HUES64 (cell line): ENCODE measurements at regions not wholly inside any gene's neighbourhood (a gene's known extent, or its start where the extent isn't known, plus 50 kb on each side); places are given as distances from the start of the nearest gene placed in this dataset.

ENCODE experiments used
- H3K27ac ChIP-seq: 2 replicates; pipeline ENCODE4 v1.7.0; 2013; ENCODE audit warnings: low read depth, low read length, inconsistent platforms
- H3K27me3 ChIP-seq: 2 replicates; pipeline ENCODE4 v1.6.1; 2013; ENCODE audit warnings: mild to moderate bottlenecking, low read length; ENCODE audit not compliant: insufficient read depth
- H3K36me3 ChIP-seq: 2 replicates; pipeline ENCODE4 v1.6.1; 2013; ENCODE audit warnings: mild to moderate bottlenecking, low read length; ENCODE audit not compliant: insufficient read depth
- H3K4me1 ChIP-seq: 2 replicates; pipeline ENCODE4 v1.6.1; 2013; ENCODE audit warnings: mild to moderate bottlenecking, low read length, moderate library complexity; ENCODE audit not compliant: insufficient read depth
- H3K4me3 ChIP-seq: 2 replicates; pipeline ENCODE4 v1.5.1; 2013; ENCODE audit warnings: mild to moderate bottlenecking, low read length, moderate library complexity
- H3K9ac ChIP-seq: 2 replicates; pipeline ENCODE4 v1.6.1; 2013; ENCODE audit warnings: mild to moderate bottlenecking, low read depth, low read length
- H3K9me3 ChIP-seq: 2 replicates; pipeline ENCODE4 v1.6.1; 2013; ENCODE audit warnings: low read depth, low read length; ENCODE audit not compliant: insufficient read depth
- WGBS: fragments of 150-250, 120-280 bp; methylation state at CpG from one replicate; pipeline ENCODE4 v1.1.7; 2013; ENCODE audit warnings: missing lambda C conversion rate; 5-methylcytosine and 5-hydroxymethylcytosine counted together

DNA sequence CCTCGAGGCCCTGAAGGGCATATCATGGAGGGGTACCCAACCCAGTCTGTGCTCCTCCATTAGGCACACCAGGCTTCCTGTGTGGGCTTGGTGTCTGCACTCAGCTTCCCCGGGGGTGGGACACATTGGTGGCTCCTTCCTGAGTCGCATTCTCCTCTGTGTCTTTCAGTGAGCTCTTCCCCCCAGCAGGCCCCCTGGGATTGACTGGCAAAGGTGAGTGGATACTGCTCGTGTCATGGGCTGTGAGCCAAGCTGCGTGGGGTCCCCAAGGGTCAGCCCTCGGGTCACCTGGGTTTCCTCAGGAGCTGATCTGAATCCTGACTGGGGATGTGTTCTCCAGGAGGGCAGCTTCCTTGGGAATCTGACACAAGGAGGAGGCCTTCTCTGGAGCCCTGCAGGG, 231.0 kb downstream of the SNRPN start:
- H3K4me1 ChIP-seq, result no peaks in the 10 kb centered on the region
- no peaks in the 10 kb centered on the region for H3K36me3 ChIP-seq
- H3K27ac ChIP-seq, result no peak overlapping the region
- no peaks in the 10 kb centered on the region for H3K27me3 ChIP-seq
- 84% methylated on average over 6 of the region's 6 CpGs for WGBS
- H3K9me3 ChIP-seq, result peaks cover 68% of the 10 kb centered on the region
- H3K4me3 ChIP-seq, result no peak overlapping the region
- no peak overlapping the region for H3K9ac ChIP-seq

DNA sequence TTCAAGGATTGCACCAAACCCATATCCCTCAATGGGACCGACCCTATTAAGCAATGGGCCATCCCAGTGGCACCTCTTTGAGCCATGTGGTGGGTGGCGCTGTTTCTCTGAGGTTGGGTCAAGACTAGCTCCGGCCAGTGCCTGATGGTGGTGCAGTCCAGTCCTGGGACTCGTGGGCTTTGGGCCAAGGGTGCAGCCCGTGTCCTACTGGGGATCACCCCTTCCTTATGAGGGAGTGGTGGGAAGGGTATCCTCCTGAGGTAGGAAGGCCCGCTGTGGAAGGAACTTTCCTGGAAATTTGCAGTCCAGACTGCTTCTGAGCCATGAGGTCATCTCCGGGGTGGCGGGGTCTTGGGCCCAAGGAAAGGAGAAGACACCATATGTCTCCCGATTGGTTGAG, 231.6 kb downstream of the SNRPN start:
- Histone ChIP-seq H3K9me3 (peaks cover 69% of the 10 kb centered on the region), H3K4me3 (no peak overlapping the region), H3K27ac (no peak overlapping the region), H3K27me3 (no peaks in the 10 kb centered on the region), H3K4me1 (no peaks in the 10 kb centered on the region), H3K36me3 (no peaks in the 10 kb centered on the region), H3K9ac (no peak overlapping the region)
- 89% methylated on average over 9 of the region's 9 CpGs for WGBS

DNA sequence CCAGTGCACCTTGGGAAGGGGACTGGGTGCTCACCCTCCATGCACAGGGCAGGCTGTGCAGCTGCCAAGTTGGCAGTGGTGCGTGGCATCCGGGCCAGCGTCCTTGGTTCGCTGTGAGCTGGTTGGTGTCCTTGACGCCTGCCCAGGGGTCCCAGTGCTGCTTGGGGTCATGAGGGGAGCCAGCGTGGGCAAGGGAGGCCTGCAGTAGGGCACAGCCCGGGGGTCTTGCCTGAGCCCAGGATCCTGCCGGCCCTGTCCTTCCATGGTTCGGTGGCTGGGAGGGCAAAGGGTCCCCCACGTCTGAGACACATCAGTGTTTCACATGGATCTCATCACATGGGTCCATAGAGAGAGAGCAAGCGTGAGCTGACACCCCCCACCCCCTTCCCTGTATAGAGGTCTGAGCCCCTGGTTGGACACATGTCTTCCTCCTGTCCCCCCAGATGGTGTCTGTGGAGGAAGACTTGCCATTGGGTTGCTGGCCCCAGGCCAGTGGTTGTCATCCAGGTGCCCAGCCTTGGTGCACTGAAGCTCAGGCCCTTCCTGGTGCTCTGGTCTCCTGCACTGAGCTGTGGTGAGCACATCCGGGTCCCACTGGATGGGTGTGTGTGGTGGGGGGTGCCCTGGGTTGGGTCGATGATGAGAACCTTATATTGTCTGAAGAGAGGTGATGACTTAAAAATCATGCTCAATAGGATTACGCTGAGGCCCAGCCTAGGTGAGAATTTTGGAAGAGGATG, 232.3 kb downstream of the SNRPN start:
- 90% methylated on average over 14 of the region's 14 CpGs for WGBS
- Histone ChIP-seq H3K4me1 (no peaks in the 10 kb centered on the region), H3K27ac (no peak overlapping the region), H3K9me3 (peaks cover 70% of the 10 kb centered on the region), H3K27me3 (no peaks in the 10 kb centered on the region), H3K9ac (no peak overlapping the region), H3K36me3 (no peaks in the 10 kb centered on the region), H3K4me3 (no peak overlapping the region)

DNA sequence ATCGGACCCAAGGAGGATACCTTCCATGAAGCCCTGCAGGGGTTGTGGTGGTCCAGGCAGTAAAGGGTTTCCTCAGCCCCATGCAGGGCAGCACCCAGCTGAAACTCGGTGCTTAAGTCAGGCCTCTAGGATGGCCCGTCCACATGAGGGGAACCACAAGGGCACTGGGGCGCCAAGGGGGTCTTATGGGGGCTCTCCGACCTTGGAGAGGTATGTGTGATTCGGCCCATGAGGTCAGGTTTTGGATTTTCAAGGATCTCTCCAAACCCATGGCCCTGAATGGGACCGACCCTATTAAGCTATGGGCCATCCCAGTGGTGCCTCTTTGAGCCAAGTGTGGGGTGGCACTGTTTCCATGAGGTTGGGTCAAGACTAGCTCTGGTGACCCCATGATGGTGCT, 233.3 kb downstream of the SNRPN start:
- Histone ChIP-seq H3K27ac (no peak overlapping the region), H3K4me3 (no peak overlapping the region), H3K9me3 (peaks cover 70% of the 10 kb centered on the region), H3K9ac (no peak overlapping the region), H3K36me3 (no peaks in the 10 kb centered on the region), H3K4me1 (no peaks in the 10 kb centered on the region), H3K27me3 (no peaks in the 10 kb centered on the region)
- 83% methylated on average over 7 of the region's 7 CpGs for WGBS

DNA sequence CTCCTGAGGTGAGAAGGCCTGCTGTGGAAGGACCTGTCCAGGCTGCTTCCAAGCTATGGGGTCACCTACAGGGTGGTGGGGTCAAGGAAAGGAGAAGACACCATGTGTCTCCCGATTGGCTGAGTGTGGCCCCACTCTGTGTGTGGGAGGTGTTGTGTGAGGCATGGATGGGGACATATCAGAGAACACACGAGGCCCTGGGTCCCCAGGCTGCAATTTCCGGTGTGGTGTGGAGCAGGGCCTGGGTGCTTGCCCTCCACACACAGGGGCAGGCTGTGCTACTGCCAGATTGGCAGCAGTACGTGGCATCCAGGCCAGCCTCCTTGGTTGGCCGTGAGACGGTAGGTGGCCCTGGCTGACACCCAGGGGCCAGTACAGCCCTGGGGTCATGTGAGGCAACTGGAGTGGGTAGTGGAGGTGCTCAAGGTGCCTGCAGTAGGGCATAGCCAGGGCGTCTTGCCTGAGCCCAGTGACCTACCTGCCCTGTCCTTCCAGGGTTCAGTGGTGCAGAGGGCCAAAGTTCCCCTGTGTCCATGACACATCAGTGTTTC, 233.8 kb downstream of the SNRPN start:
- peaks cover 75% of the 10 kb centered on the region for H3K9me3 ChIP-seq
- 83% methylated on average over 7 of the region's 7 CpGs for WGBS

DNA sequence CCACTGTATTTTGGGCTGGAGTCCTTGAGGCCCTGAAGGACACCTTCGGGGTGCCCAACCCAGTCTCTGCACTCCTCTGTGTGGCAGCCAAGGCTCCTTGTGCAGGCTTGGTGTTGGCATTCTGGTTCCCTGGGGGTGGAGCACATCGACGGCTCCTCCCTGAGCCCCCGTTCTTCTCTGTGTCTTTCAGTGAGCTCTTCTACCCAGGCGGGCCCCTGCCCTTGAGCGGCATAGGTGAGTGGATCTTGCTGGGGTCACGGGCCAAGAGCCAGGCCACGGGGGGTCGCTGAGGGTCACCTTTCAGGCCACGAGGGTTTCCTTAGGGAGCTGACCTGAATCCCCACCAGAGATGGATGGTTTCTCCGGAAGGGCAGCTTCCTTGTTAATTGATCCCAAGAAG, 234.8 kb downstream of the SNRPN start:
- Histone ChIP-seq H3K27ac (no peak overlapping the region), H3K27me3 (no peaks in the 10 kb centered on the region), H3K9me3 (peaks cover 76% of the 10 kb centered on the region), H3K4me1 (no peaks in the 10 kb centered on the region), H3K9ac (no peak overlapping the region), H3K36me3 (no peaks in the 10 kb centered on the region), H3K4me3 (no peak overlapping the region)
- WGBS, result 79% methylated on average over 11 of the region's 11 CpGs

More for the DNA sequence above, 233.8 kb downstream of the SNRPN start:
- Histone ChIP-seq H3K27ac (no peak overlapping the region), H3K36me3 (no peaks in the 10 kb centered on the region), H3K4me3 (no peak overlapping the region), H3K4me1 (no peaks in the 10 kb centered on the region), H3K27me3 (no peaks in the 10 kb centered on the region), H3K9ac (no peak overlapping the region)

DNA sequence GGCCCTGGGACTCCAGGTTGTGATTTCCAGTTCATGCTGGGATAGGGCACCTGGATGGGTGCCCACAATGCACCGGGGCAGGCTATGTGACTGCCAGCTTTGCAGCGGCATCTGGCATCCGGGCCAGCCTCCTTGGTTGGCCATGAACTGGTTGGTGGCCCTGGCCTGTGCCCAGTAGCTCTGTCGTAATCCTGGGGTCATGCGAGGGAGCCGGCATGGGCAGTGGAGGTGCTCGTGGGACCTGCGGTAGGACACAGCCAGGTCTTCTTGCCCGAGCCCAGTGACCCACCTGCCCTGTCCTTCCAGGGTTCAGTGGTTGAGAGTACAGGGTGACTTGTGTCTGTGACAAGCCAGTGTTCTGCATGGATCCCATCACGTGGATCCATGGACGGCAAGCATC, 237.9 kb downstream of the SNRPN start:
- no peak overlapping the region for H3K9ac ChIP-seq
- H3K27ac ChIP-seq, result no peak overlapping the region
- H3K4me3 ChIP-seq, result no peak overlapping the region
- H3K36me3 ChIP-seq, result no peaks in the 10 kb centered on the region
- peaks cover 76% of the 10 kb centered on the region for H3K9me3 ChIP-seq
- no peaks in the 10 kb centered on the region for H3K4me1 ChIP-seq
- WGBS, result 91% methylated on average over 11 of the region's 11 CpGs
- no peaks in the 10 kb centered on the region for H3K27me3 ChIP-seq

DNA sequence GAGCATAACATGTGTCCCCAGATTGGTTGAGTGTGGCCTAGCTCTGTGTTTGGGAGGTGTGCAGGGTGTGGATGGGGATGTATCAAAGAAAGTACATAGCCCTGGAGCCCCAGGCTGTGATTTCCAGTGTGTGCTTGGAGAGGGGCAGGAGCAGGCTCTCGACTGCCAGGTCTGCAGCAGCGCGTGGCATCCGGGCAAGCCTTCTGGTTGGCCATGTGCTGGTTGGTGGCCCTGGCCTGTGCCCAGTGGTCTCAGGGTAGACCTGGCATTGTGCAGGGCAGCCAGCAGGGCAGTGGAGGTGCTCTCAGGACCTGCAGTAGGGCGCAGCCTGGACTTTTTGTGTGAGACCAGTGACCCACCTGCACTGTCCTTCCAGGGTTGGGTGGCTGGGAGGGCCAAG, 231.5 kb downstream of the UBE3A start:
- H3K4me3 ChIP-seq, result no peak overlapping the region
- no peak overlapping the region for H3K9ac ChIP-seq
- H3K36me3 ChIP-seq, result no peaks in the 10 kb centered on the region
- no peaks in the 10 kb centered on the region for H3K4me1 ChIP-seq
- no peak overlapping the region for H3K27ac ChIP-seq
- no peaks in the 10 kb centered on the region for H3K27me3 ChIP-seq
- WGBS, result 85% methylated on average over 5 of the region's 5 CpGs
- H3K9me3 ChIP-seq, result peaks cover 81% of the 10 kb centered on the region

DNA sequence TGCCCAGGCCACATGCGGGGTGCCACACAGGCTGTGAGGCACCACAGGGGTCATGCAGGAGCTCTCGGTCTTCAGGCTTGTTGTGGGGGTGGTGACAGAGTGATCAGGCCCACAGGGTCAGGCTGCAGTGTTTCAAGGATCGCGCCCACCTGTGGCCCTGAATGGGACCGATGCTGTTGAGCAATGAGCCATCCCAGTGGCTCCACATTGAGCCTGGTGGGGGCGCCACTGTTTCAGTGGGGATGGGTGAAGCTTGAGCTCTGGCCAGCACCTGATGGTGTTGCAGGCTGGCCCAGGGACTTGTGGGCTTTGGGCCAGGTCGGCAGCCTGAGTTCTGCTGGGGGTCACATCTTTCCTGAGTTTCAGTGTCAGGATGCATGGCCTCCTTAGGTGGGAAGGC, 230.1 kb downstream of the UBE3A start:
- Histone ChIP-seq H3K36me3 (no peaks in the 10 kb centered on the region), H3K27me3 (no peaks in the 10 kb centered on the region), H3K4me3 (no peak overlapping the region), H3K9me3 (peaks cover 90% of the 10 kb centered on the region), H3K4me1 (no peaks in the 10 kb centered on the region), H3K27ac (no peak overlapping the region), H3K9ac (no peak overlapping the region)
- WGBS, result 91% methylated on average over 7 of the region's 7 CpGs

DNA sequence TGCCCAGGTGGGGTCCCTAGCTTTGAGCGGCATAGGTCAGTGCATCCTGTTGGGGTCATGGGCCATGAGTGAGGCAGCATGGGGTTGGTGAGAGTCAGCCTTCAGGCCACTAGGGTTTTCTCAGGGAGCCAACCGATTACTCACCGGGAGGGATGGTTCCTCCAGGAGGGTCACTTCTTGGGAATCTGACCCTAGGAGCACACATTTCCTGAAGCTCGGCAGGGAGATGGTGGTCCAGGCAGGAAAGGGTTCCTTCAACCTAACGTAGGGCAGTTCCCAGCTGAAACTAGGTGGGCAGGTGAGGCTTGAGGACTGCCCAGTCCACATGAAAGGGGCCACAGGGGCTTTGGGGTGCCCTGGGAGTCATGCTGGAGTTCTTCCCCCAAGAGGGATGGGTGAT, 218.0 kb downstream of the UBE3A start:
- Histone ChIP-seq H3K36me3 (no peaks in the 10 kb centered on the region), H3K4me3 (no peak overlapping the region), H3K27ac (no peak overlapping the region), H3K27me3 (no peaks in the 10 kb centered on the region), H3K9ac (no peak overlapping the region), H3K9me3 (peaks cover 87% of the 10 kb centered on the region), H3K4me1 (no peaks in the 10 kb centered on the region)
- WGBS, result 90% methylated on average over 5 of the region's 5 CpGs

DNA sequence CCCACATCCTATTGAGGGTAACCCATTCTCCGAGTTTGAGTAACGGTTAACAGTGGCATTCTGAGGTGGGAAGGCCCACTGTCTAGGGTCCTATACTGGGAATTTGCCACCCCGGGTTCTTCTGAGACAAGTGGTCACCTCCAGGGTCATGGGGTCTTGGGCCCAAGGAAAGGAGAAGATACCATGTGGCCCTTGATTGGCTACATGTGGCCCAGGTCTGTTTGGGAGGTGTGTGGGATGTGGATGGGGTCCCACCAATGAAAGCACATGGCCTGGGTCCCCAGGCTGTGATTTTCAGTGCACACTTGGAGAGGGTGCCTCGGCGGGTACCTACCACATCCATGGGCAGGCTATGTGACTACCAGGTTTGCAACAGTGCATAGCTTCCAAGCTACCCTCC, 214.4 kb downstream of the UBE3A start:
- Histone ChIP-seq H3K4me1 (no peaks in the 10 kb centered on the region), H3K9me3 (peaks cover 89% of the 10 kb centered on the region), H3K27ac (no peak overlapping the region), H3K4me3 (no peak overlapping the region), H3K36me3 (no peaks in the 10 kb centered on the region), H3K27me3 (no peaks in the 10 kb centered on the region), H3K9ac (no peak overlapping the region)
- 85% methylated on average over 5 of the region's 5 CpGs for WGBS

DNA sequence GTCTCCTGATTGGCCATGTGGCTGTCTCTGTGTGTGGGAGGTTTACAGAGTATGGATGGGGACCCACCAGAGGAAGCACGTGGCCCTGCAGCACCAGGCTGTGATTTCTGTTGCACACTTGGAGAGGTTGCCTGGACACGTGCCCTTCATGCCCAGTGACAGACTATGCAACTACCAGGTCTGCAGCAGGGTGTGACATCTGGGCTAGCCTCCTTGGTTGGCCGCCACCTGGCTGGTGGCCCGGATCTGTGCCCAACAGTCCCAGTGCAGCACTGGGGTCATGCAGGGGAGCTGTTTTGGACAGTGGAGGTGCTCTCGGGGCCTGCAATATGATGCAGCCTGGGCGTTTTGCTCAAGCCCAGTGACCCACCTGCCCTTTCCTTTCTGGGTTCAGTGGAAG, 212.5 kb downstream of the UBE3A start:
- WGBS, result 79% methylated on average over 6 of the region's 6 CpGs
- Histone ChIP-seq H3K9me3 (peaks cover 89% of the 10 kb centered on the region), H3K27me3 (no peaks in the 10 kb centered on the region)

More for the DNA sequence above, 212.5 kb downstream of the UBE3A start:
- no peak overlapping the region for H3K4me3 ChIP-seq
- no peaks in the 10 kb centered on the region for H3K36me3 ChIP-seq
- H3K27ac ChIP-seq, result no peak overlapping the region
- no peaks in the 10 kb centered on the region for H3K4me1 ChIP-seq
- H3K9ac ChIP-seq, result no peak overlapping the region
